Right lobe of liver (tissue), 6 donors: ENCODE measurements at regions not wholly inside any gene's neighbourhood (a gene's known extent, or its start where the extent isn't known, plus 50 kb on each side); places are given as distances from the start of the nearest gene placed in this dataset.

Experiments
- ATAC-seq, 4 donors: fragments of 200-7000 bp; cut with Tn5 transposase; one replicate each; pipeline ENCODE4 v1.9.1; 2020; ENCODE audit warnings: mild to moderate bottlenecking in 4 of 4, moderate library complexity in 4 of 4
- DNase-seq, 3 donors: peaks; one replicate each; pipeline ENCODE4 v3.0.0-alpha.2; 2020
- H3K27ac ChIP-seq, 3 donors: fragments of 200-600 bp; one replicate each; pipeline ENCODE4 v1.8.0; 2022
- H3K27me3 ChIP-seq, 2 donors: fragments of 200-600 bp; one replicate each; pipeline ENCODE4 v1.8.0; 2022
- H3K36me3 ChIP-seq, 4 donors: fragments of 200-600 bp; sonication (generic) in 1 of 4; one replicate each; pipeline versions ENCODE4 v1.5.1 to v1.8.0; 2017 to 2022; ENCODE audit warnings: control low read depth in 1 of 4
- H3K4me1 ChIP-seq, 4 donors: fragments of 200-600 bp; sonication (generic) in 1 of 4; one replicate each; pipeline versions ENCODE4 v1.5.1 to v1.8.0; 2017 to 2022; ENCODE audit warnings: control low read depth in 1 of 4
- H3K4me3 ChIP-seq, 3 donors: fragments of 200-600 bp; one replicate each; pipeline ENCODE4 v1.8.0; 2022
- H3K9me3 ChIP-seq, 4 donors: fragments of 200-600 bp; sonication (generic) in 1 of 4; one replicate each; pipeline versions ENCODE4 v1.5.1 to v1.8.0; 2017 to 2022; ENCODE audit warnings: control low read depth in 1 of 4
- CTCF ChIP-seq, 4 donors: fragments of 200-600 bp in 3 of 4; fragments of 450-650 bp in 1 of 4; IDR thresholded peaks; one replicate each; pipeline versions ENCODE4 v1.5.1 to v1.8.0; 2016 to 2022; ENCODE audit warnings: antibody characterized with exemption in 4 of 4, mild to moderate bottlenecking in 2 of 4
- POLR2A ChIP-seq: fragments of 450-650 bp; IDR thresholded peaks from one replicate; pipeline ENCODE4 v1.6.1; 2017; ENCODE audit warnings: antibody characterized with exemption, mild to moderate bottlenecking
- WGBS: methylation state at CpG from one replicate; pipeline ENCODE4 v1.1.6; 2018; ENCODE audit warnings: low coverage, low lambda C conversion rate; ENCODE audit not compliant: insufficient coverage; ENCODE audit errors: missing lambda C conversion rate; 5-methylcytosine and 5-hydroxymethylcytosine counted together
- intact Hi-C, 2 donors: fragments of 100-400 bp; cut with DNase I; formaldehyde crosslinking; loops; one replicate each; pipeline versions ENCODE4 v1.11.2 to v1.14.1; 2022
- donor health status: DM: no; HTN: yes; CAD: no.
- donor health status: DM: no; HTN: no; CAD: no.
- donor health status: DM: no; HTN: no; CAD: no.
- donor health status: DM: no; HTN: yes; CAD: no.
- donor health status: DM: no; HTN: yes; CAD: no.

GRCh38 chr2:144219979-144220378, 299.9 kb downstream of the ZEB2 start:
- 100% methylated on average over 1 of the region's 1 CpG for whole genome bisulfite sequencing
- no peaks in the 10 kb centered on the region for H3K36me3 ChIP-seq
- no peak for DNase-seq
- H3K9me3 ChIP-seq, result no peaks in the 10 kb centered on the region
- no peak for ATAC-seq
- intact Hi-C loops, result no loop called here
- H3K4me3 ChIP-seq, result no peak overlapping the region
- H3K27me3 ChIP-seq, result no peaks in the 10 kb centered on the region
- H3K27ac ChIP-seq, result no peak overlapping the region
- H3K4me1 ChIP-seq, result peaks cover 0 to 11% (median 0%) of the 10 kb centered on the region in 4 donors
- TF ChIP-seq POLR2A (no peak), CTCF (IDR thresholded peaks at IDR 0.05) (no peak)

- Histone ChIP-seq H3K9me3 (no peaks in the 10 kb centered on the region), H3K27ac (no peak overlapping the region), H3K27me3 (no peaks in the 10 kb centered on the region), H3K4me1 (peaks cover 0 to 11% (median 0%) of the 10 kb centered on the region in 4 donors), H3K4me3 (no peak overlapping the region), H3K36me3 (no peaks in the 10 kb centered on the region)
- intact Hi-C loops, result no loop called here
- ATAC-seq, result peak; percentile 35 to 83 (median 78)
- WGBS, result 30% methylated on average over 5 of the region's 5 CpGs
- TF ChIP-seq POLR2A, result no peak
- TF ChIP-seq CTCF (IDR thresholded peaks at IDR 0.05), result no peak
- DNase-seq, result no peak
Measured at GRCh38 chr2:144217853-144218633, 301.9 kb downstream of the ZEB2 start.

GRCh38 chr2:144215701-144216675, 303.9 kb downstream of the ZEB2 start:
- Histone ChIP-seq H3K9me3 (no peaks in the 10 kb centered on the region), H3K36me3 (no peaks in the 10 kb centered on the region), H3K4me3 (no peak overlapping the region), H3K27ac (no peak overlapping the region), H3K4me1 (peaks cover 0 to 11% (median 0%) of the 10 kb centered on the region in 4 donors), H3K27me3 (no peaks in the 10 kb centered on the region)
- ATAC-seq (peak in 1 of 4 donors; percentile 33), DNase-seq (no peak)
- 71% methylated on average over 2 of the region's 2 CpGs for WGBS
- no peak for TF ChIP-seq POLR2A
- TF ChIP-seq CTCF (IDR thresholded peaks at IDR 0.05), result no peak
- intact Hi-C loops, result no loop called here

- DNase-seq (no peak), ATAC-seq (no peak)
- intact Hi-C loops, result no loop called here
- 81% methylated on average over 1 of the region's 1 CpG for WGBS
- H3K27me3 ChIP-seq, result no peaks in the 10 kb centered on the region
- no peak overlapping the region for H3K4me3 ChIP-seq
- peaks cover 0 to 11% (median 0%) of the 10 kb centered on the region in 4 donors for H3K4me1 ChIP-seq
- no peaks in the 10 kb centered on the region for H3K9me3 ChIP-seq
- TF ChIP-seq POLR2A (no peak), CTCF (IDR thresholded peaks at IDR 0.05) (no peak)
- no peak overlapping the region for H3K27ac ChIP-seq
- no peaks in the 10 kb centered on the region for H3K36me3 ChIP-seq
Measured at GRCh38 chr2:144215207-144215606, 304.7 kb downstream of the ZEB2 start.
